Effector memory CD8-positive, alpha-beta T cell (primary cell): ENCODE measurements at regions not wholly inside any gene's neighbourhood (a gene's known extent, or its start where the extent isn't known, plus 50 kb on each side); places are given as distances from the start of the nearest gene placed in this dataset.
"Not testable (repeated sequence)": the region's sequence is repeated elsewhere in the genome, so short reads cannot be mapped to it uniquely, and the experiment has no call there.

ENCODE experiments used
- ATAC-seq: fragments of 150-1000 bp; cut with Tn5 transposase; replicated peaks from 2 replicates; pipeline ENCODE4 v1.10.0; 2021; ENCODE audit warnings: mild to moderate bottlenecking, moderate library complexity
- DNase-seq, 3 experiments: peaks; one replicate each; pipeline ENCODE4 v3.0.0; 2021
- H3K27ac Mint-ChIP-seq, 2 donors: one replicate each; pipeline ENCODE4 v1.8.0; 2022; ENCODE audit warnings: mild to moderate bottlenecking in 2 of 2, mixed read lengths in 2 of 2, moderate library complexity in 2 of 2
- H3K27me3 Mint-ChIP-seq, 2 donors: one replicate each; pipeline ENCODE4 v1.8.0; 2022; ENCODE audit warnings: mixed read lengths in 2 of 2
- H3K36me3 Mint-ChIP-seq: one replicate; pipeline ENCODE4 v1.8.0; 2022; ENCODE audit warnings: mild to moderate bottlenecking, moderate library complexity, mixed read lengths; ENCODE audit not compliant: insufficient read depth
- H3K4me1 Mint-ChIP-seq, 2 donors: one replicate each; pipeline ENCODE4 v1.8.0; 2022; ENCODE audit warnings: low read depth in 2 of 2, mixed read lengths in 2 of 2
- H3K4me3 Mint-ChIP-seq, 2 donors: one replicate each; pipeline ENCODE4 v1.8.0; 2022; ENCODE audit warnings: mild to moderate bottlenecking in 2 of 2, mixed read lengths in 2 of 2, moderate library complexity in 2 of 2
- H3K9me3 Mint-ChIP-seq, 2 donors: one replicate each; pipeline ENCODE4 v1.8.0; 2022; ENCODE audit warnings: mixed read lengths in 2 of 2

GRCh38 chr2:220371211-220371610 lies 743.8 kb downstream of the SLC4A3 start:
- ATAC-seq (no peak), DNase-seq (no peak)
- H3K27me3 Mint-ChIP-seq: no peaks in the 10 kb centered on the region
- no peak overlapping the region for H3K27ac Mint-ChIP-seq
- H3K9me3 Mint-ChIP-seq: peaks cover 2 to 7% of the 10 kb centered on the region in 2 donors
- no peaks in the 10 kb centered on the region for H3K4me1 Mint-ChIP-seq
- no peaks in the 10 kb centered on the region for H3K36me3 Mint-ChIP-seq
- H3K4me3 Mint-ChIP-seq: no peak overlapping the region

GRCh38 chr2:220373878-220374277 lies 746.4 kb downstream of the SLC4A3 start:
- Mint-ChIP-seq H3K4me3 (no peak overlapping the region), H3K27me3 (no peaks in the 10 kb centered on the region), H3K9me3 (peaks cover under 1 to 2% of the 10 kb centered on the region in 2 donors), H3K36me3 (no peaks in the 10 kb centered on the region), H3K4me1 (no peaks in the 10 kb centered on the region), H3K27ac (no peak overlapping the region)
- ATAC-seq (no peak), DNase-seq (no peak)

DNA sequence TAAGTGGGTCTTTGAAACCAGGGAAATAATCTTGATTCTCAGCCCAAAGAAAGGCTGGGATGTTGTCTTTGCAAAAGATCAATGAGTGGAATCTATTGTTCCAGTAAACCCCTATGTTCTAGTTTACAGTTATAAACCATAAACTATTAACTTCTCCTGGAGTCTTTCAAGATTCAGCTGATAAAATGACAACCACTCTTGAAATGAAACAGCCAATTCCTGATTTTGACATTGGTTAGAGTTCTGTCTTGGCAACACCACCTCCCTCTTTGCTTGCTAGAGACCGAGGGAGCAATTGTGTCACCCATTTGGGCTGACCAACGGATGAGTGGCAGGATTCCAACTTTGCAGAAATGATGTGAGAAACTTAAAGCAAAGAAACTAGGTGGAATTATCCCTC lies 746.9 kb downstream of the SLC4A3 start:
- no peak for DNase-seq
- peaks cover 2 to 4% of the 10 kb centered on the region in 2 donors for H3K9me3 Mint-ChIP-seq
- H3K36me3 Mint-ChIP-seq: no peaks in the 10 kb centered on the region
- no peak overlapping the region for H3K27ac Mint-ChIP-seq
- ATAC-seq: no peak
- no peaks in the 10 kb centered on the region for H3K27me3 Mint-ChIP-seq
- no peak overlapping the region for H3K4me3 Mint-ChIP-seq
- H3K4me1 Mint-ChIP-seq: no peaks in the 10 kb centered on the region

DNA sequence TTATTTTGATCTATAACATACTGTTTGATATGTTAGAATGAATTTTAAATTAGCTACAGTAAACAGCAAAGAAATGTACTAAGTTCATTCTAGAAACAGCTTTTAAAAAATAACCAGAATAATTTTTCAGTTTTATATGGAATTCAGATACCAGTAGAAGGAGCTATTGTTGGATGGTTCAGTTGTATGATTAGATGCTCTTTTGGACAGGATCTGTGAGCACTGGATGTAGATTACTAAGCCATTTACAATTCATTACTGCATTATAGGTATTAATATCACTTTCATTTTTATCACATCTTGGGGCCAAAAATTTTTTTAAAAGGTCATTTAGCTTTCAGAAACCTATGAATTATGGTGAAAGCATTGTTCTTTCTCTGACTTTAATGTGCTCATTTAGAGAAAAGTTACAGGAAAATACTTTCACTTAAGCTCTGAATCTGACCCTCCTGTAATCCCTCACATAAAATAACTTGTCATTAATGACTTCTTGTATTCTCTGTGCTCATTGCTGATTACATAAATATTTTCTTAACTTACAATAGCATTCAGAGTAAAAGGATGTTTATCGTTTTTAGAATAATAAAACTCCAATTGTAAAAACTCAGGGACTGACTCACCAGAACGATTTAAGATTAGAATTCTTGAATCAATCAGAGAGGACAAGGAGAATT lies 750.2 kb downstream of the SLC4A3 start:
- H3K36me3 Mint-ChIP-seq: no peaks in the 10 kb centered on the region
- no peak for DNase-seq
- no peak overlapping the region for H3K4me3 Mint-ChIP-seq
- H3K27me3 Mint-ChIP-seq: no peaks in the 10 kb centered on the region
- no peaks in the 10 kb centered on the region for H3K4me1 Mint-ChIP-seq
- no peak overlapping the region for H3K27ac Mint-ChIP-seq
- peaks cover 0 to 5% of the 10 kb centered on the region in 2 donors for H3K9me3 Mint-ChIP-seq
- no peak for ATAC-seq

GRCh38 chr2:220387758-220388157 lies 760.3 kb downstream of the SLC4A3 start:
- H3K4me3 Mint-ChIP-seq, H3K27ac Mint-ChIP-seq, H3K9me3 Mint-ChIP-seq, DNase-seq, H3K27me3 Mint-ChIP-seq, H3K36me3 Mint-ChIP-seq, ATAC-seq, H3K4me1 Mint-ChIP-seq: not testable (repeated sequence)

DNA sequence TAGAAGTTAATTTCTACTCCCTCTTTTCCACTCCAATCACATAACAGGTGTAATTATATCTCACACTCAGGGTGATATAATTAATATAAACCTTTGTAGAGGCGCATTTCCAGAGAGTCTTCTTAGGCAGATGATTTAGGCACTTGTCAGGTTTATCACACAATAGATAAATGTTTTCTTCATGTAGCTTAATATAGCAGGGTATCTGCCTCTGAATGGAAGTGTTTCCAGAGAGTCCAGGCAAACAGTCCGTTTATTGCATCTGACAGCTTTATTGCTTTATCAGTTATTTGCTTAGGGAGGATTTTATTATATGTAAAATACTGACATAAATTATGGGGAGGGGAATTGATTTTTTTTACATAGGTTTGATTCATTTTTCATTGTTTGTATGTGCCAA lies 766.3 kb downstream of the SLC4A3 start:
- no peaks in the 10 kb centered on the region for H3K36me3 Mint-ChIP-seq
- H3K4me3 Mint-ChIP-seq: no peak overlapping the region
- peaks cover 0 to 2% of the 10 kb centered on the region in 2 donors for H3K9me3 Mint-ChIP-seq
- no peak for ATAC-seq
- H3K27ac Mint-ChIP-seq: no peak overlapping the region
- H3K4me1 Mint-ChIP-seq: no peaks in the 10 kb centered on the region
- no peaks in the 10 kb centered on the region for H3K27me3 Mint-ChIP-seq
- DNase-seq: no peak

- Mint-ChIP-seq H3K4me3 (no peak overlapping the region), H3K4me1 (no peaks in the 10 kb centered on the region), H3K9me3 (peaks cover 0 to 2% of the 10 kb centered on the region in 2 donors), H3K36me3 (no peaks in the 10 kb centered on the region), H3K27ac (no peak overlapping the region), H3K27me3 (no peaks in the 10 kb centered on the region)
- DNase-seq (no peak), ATAC-seq (no peak)
Measured at GRCh38 chr2:220394433-220394832, 767.0 kb downstream of the SLC4A3 start.

DNA sequence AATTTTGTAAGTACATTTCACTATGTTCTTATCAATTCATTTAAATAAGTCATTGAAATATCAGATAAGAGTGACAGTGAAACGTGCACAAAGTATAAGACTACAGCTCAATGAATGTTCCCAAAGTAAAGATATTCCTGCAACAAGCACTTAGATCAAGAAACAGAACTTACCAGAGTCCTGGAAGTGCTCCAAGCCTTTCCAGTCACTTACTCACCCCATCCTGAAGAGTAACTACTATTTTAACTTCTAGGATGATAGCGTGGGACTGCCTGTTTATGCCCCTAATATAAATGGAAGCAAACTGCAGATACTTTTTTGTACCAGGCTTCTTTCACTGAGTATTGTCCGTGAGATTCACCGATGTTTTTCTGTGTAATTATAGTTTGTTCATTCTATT lies 768.9 kb downstream of the SLC4A3 start:
- no peaks in the 10 kb centered on the region for H3K4me1 Mint-ChIP-seq
- H3K27me3 Mint-ChIP-seq: no peaks in the 10 kb centered on the region
- H3K27ac Mint-ChIP-seq: no peak overlapping the region
- H3K9me3 Mint-ChIP-seq: peaks cover 5% of the 10 kb centered on the region in 2 donors
- DNase-seq (no peak), ATAC-seq (no peak)
- no peak overlapping the region for H3K4me3 Mint-ChIP-seq
- H3K36me3 Mint-ChIP-seq: no peaks in the 10 kb centered on the region

DNA sequence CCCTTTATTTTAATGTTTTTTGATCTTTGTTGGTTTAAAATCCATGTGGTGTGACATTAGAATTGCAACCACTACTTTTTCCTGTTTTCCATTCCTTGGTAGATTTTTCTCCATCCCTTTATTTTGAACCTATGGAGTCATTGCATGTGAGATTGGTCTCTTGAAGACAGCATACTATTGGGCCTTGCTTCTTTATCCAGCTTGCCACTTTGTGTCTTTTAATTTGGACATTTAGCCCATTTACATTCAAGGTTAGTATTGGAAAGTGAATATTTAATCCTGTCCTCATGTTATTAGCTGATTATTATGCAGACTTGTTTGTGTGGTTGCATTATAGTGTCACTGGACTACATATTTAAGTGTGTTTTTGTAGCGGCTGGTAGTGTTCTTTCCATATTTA lies 782.9 kb downstream of the SLC4A3 start:
- H3K36me3 Mint-ChIP-seq: no peaks in the 10 kb centered on the region
- no peak overlapping the region for H3K4me3 Mint-ChIP-seq
- H3K9me3 Mint-ChIP-seq: peaks cover 9 to 27% of the 10 kb centered on the region in 2 donors
- DNase-seq (no peak), ATAC-seq (no peak)
- no peaks in the 10 kb centered on the region for H3K27me3 Mint-ChIP-seq
- no peaks in the 10 kb centered on the region for H3K4me1 Mint-ChIP-seq
- H3K27ac Mint-ChIP-seq: no peak overlapping the region

GRCh38 chr2:220417503-220417902 lies 790.1 kb downstream of the SLC4A3 start:
- Mint-ChIP-seq H3K27me3 (no peaks in the 10 kb centered on the region), H3K9me3 (peaks cover 0 to 2% of the 10 kb centered on the region in 2 donors), H3K36me3 (no peaks in the 10 kb centered on the region), H3K4me3 (no peak overlapping the region), H3K4me1 (no peaks in the 10 kb centered on the region), H3K27ac (no peak overlapping the region)
- no peak for DNase-seq
- no peak for ATAC-seq

- H3K4me3 Mint-ChIP-seq: no peak overlapping the region
- no peaks in the 10 kb centered on the region for H3K9me3 Mint-ChIP-seq
- H3K4me1 Mint-ChIP-seq: no peaks in the 10 kb centered on the region
Measured at GRCh38 chr2:220419647-220420046, 792.2 kb downstream of the SLC4A3 start.

GRCh38 chr2:220420820-220421219 lies 793.4 kb downstream of the SLC4A3 start:
- ATAC-seq (no peak), DNase-seq (no peak)
- Mint-ChIP-seq H3K27ac (no peak overlapping the region), H3K9me3 (no peaks in the 10 kb centered on the region), H3K36me3 (no peaks in the 10 kb centered on the region), H3K4me3 (no peak overlapping the region), H3K27me3 (no peaks in the 10 kb centered on the region), H3K4me1 (no peaks in the 10 kb centered on the region)

More at GRCh38 chr2:220419647-220420046, 792.2 kb downstream of the SLC4A3 start:
- no peaks in the 10 kb centered on the region for H3K27me3 Mint-ChIP-seq
- ATAC-seq (no peak), DNase-seq (no peak)
- no peak overlapping the region for H3K27ac Mint-ChIP-seq
- H3K36me3 Mint-ChIP-seq: no peaks in the 10 kb centered on the region

GRCh38 chr2:220422676-220423075 lies 795.2 kb downstream of the SLC4A3 start:
- H3K27ac Mint-ChIP-seq: no peak overlapping the region
- ATAC-seq: no peak
- H3K9me3 Mint-ChIP-seq: peaks cover 2 to 7% of the 10 kb centered on the region in 2 donors
- H3K27me3 Mint-ChIP-seq: no peaks in the 10 kb centered on the region
- H3K4me3 Mint-ChIP-seq: no peak overlapping the region
- H3K4me1 Mint-ChIP-seq: no peaks in the 10 kb centered on the region
- DNase-seq: no peak
- no peaks in the 10 kb centered on the region for H3K36me3 Mint-ChIP-seq

DNA sequence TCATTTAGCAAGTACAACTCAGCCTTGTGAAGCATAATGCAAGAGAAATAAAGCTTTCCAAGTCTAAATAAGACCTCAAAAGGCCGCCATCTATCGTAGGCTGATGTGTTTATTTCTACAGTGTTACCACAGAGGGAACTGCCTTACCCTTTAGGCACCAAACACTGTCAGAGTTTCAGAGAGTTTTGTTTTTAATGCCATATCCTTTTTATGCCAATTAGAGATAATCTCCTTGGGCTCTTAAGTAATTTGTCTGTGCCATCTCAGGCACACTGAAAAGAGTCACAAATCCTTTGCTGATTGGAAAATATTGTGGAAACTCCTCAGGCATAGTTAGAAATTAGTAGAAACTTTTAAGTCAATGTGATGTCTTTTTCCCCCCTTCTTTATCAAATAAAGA lies 797.1 kb downstream of the SLC4A3 start:
- no peaks in the 10 kb centered on the region for H3K27me3 Mint-ChIP-seq
- H3K9me3 Mint-ChIP-seq: peaks cover 2 to 7% of the 10 kb centered on the region in 2 donors
- ATAC-seq (no peak), DNase-seq (no peak)
- H3K4me1 Mint-ChIP-seq: no peaks in the 10 kb centered on the region
- H3K36me3 Mint-ChIP-seq: no peaks in the 10 kb centered on the region
- no peak overlapping the region for H3K27ac Mint-ChIP-seq
- no peak overlapping the region for H3K4me3 Mint-ChIP-seq

DNA sequence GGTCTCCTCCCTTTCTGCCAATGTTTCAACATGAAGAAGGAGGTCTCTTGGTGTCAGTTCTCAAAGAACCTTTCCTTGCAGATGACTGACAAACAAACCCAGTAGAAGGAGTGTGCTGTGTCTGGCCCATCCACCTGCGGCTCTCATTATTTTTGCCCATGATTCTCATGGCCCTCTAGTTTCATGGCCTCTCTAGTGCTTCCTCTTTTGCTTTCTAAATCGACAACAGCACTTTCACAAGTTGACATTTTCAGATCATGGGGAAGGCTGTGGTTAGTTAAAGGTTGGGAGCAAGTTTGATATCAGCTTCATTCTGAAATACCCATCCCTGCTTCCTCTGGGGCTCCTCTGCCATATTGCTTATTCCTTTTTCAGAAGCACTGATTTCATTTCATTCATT lies 805.2 kb downstream of the SLC4A3 start:
- no peaks in the 10 kb centered on the region for H3K4me1 Mint-ChIP-seq
- no peaks in the 10 kb centered on the region for H3K9me3 Mint-ChIP-seq
- DNase-seq: no peak
- no peak for ATAC-seq
- no peaks in the 10 kb centered on the region for H3K27me3 Mint-ChIP-seq
- H3K36me3 Mint-ChIP-seq: no peaks in the 10 kb centered on the region
- no peak overlapping the region for H3K4me3 Mint-ChIP-seq
- no peak overlapping the region for H3K27ac Mint-ChIP-seq
